ENCODE measurements at regions not wholly inside any gene's neighbourhood (a gene's known extent, or its start where the extent isn't known, plus 50 kb on each side); places are given as distances from the start of the nearest gene placed in this dataset.

- TF ChIP-seq CTCF (IDR thresholded peaks at IDR 0.05 in 4 of 5, conservative IDR thresholded peaks at IDR 0.05 in 1 of 5): no peak
- no peak for TF ChIP-seq POLR2A (IDR thresholded peaks at IDR 0.05)
Measured at GRCh38 chr3:82129221-82129801, 367.9 kb upstream of the GBE1 start.
